K562 (cell line): ENCODE measurements at regions not wholly inside any gene's neighbourhood (a gene's known extent, or its start where the extent isn't known, plus 50 kb on each side); places are given as distances from the start of the nearest gene placed in this dataset.

Experiments used
- ARID1B ChIP-seq: fragments of 450-650 bp; IDR thresholded peaks from 2 replicates; pipeline ENCODE4 v1.6.1; 2016; ENCODE audit warnings: antibody characterized with exemption, mild to moderate bottlenecking, inconsistent platforms
- CHD4 ChIP-seq: fragments of 200-600 bp; sonication (generic); IDR thresholded peaks from 3 replicates; pipeline ENCODE4 v1.6.1; 2012; ENCODE audit warnings: low read depth, mild to moderate bottlenecking, mixed read lengths, low read length, inconsistent platforms; ENCODE audit not compliant: insufficient read depth, insufficient replicate concordance, poor library complexity, severe bottlenecking
- CREB3 ChIP-seq: fragments of 450-650 bp; conservative IDR thresholded peaks from 2 replicates; pipeline ENCODE4 v1.6.1; 2016; ENCODE audit warnings: missing genetic modification characterization, low read depth, mild to moderate bottlenecking, missing compliant biosample characterization, moderate library complexity
- ESRRA ChIP-seq: fragments of 450-650 bp; IDR thresholded peaks from 2 replicates; pipeline ENCODE4 v1.6.1; 2014; ENCODE audit warnings: low read depth, mild to moderate bottlenecking, moderate library complexity, borderline replicate concordance
- ETV5 ChIP-seq: sonication (generic); formaldehyde crosslinking; IDR thresholded peaks from 2 replicates; pipeline ENCODE4 v1.4.0; 2020; ENCODE audit warnings: low read depth, mild to moderate bottlenecking, missing genetic modification reagents
- FIP1L1 ChIP-seq: fragments of 200-400 bp; formaldehyde crosslinking; IDR thresholded peaks from 2 replicates; pipeline ENCODE4 v1.6.1; 2018; ENCODE audit warnings: mild to moderate bottlenecking, low read depth, low read length; ENCODE audit not compliant: poor library complexity, severe bottlenecking
- HBP1 ChIP-seq: fragments of 450-650 bp; formaldehyde crosslinking; IDR thresholded peaks from 2 replicates; pipeline ENCODE4 v1.4.0; 2022; ENCODE audit warnings: missing genetic modification characterization
- HDGF ChIP-seq: fragments of 450-650 bp; IDR thresholded peaks from 2 replicates; pipeline ENCODE4 v1.6.1; 2016
- HMG20B ChIP-seq: fragments of 250-450 bp; sonication (Bioruptor Pico); IDR thresholded peaks from 2 replicates; pipeline ENCODE4 v1.5.0; 2021; ENCODE audit warnings: mild to moderate bottlenecking
- HNRNPUL1 ChIP-seq: fragments of 200-400 bp; formaldehyde crosslinking; IDR thresholded peaks from 2 replicates; pipeline ENCODE4 v1.6.1; 2017; ENCODE audit warnings: low read length
- MLX ChIP-seq, 2 experiments: fragments of 450-650 bp in 1 of 2; sonication (generic) in 1 of 2; formaldehyde crosslinking; conservative IDR thresholded peaks; 2 replicates each; pipeline versions ENCODE4 v1.4.0 to v1.8.1; 2020 to 2022; ENCODE audit warnings: mild to moderate bottlenecking in 1 of 2, missing genetic modification reagents in 1 of 2
- NCOR1 ChIP-seq: fragments of 450-650 bp; IDR thresholded peaks from 2 replicates; pipeline ENCODE4 v1.6.1; 2016; ENCODE audit warnings: mild to moderate bottlenecking, moderate library complexity
- PHB2 ChIP-seq: fragments of 450-650 bp; IDR thresholded peaks from 2 replicates; pipeline ENCODE4 v1.6.1; 2017; ENCODE audit warnings: low read depth
- PPARD ChIP-seq: fragments of 250-450 bp; sonication (Bioruptor Pico); IDR thresholded peaks from 2 replicates; pipeline ENCODE4 v1.8.0; 2022; ENCODE audit warnings: inconsistent platforms, mild to moderate bottlenecking, moderate library complexity
- RUNX1 ChIP-seq: sonication (generic); IDR thresholded peaks from 2 replicates; pipeline ENCODE4 v1.6.1; 2016; ENCODE audit warnings: antibody characterized with exemption, low read depth
- ZBTB17 ChIP-seq: fragments of 450-650 bp; formaldehyde crosslinking; IDR thresholded peaks from 2 replicates; pipeline ENCODE4 v1.4.0; 2020; ENCODE audit warnings: mild to moderate bottlenecking
- ZBTB43 ChIP-seq: sonication (generic); formaldehyde crosslinking; IDR thresholded peaks from 2 replicates; pipeline ENCODE4 v1.8.0; 2023; ENCODE audit warnings: mild to moderate bottlenecking, missing genetic modification reagents
- ZFPM2 ChIP-seq: fragments of 250-450 bp; sonication (Bioruptor Pico); IDR thresholded peaks from 2 replicates; pipeline ENCODE4 v1.5.1; 2022; ENCODE audit warnings: mild to moderate bottlenecking
- ZNF408 ChIP-seq: fragments of 250-450 bp; sonication (Bioruptor Pico); IDR thresholded peaks from 2 replicates; pipeline ENCODE4 v1.4.0; 2020; ENCODE audit warnings: low read depth, mild to moderate bottlenecking, moderate library complexity
- ZNF609 ChIP-seq: sonication (generic); formaldehyde crosslinking; IDR thresholded peaks from 2 replicates; pipeline ENCODE4 v1.8.1; 2023; ENCODE audit warnings: missing genetic modification reagents, mild to moderate bottlenecking, borderline replicate concordance
- ZNF778 ChIP-seq: fragments of 450-650 bp; formaldehyde crosslinking; IDR thresholded peaks from 2 replicates; pipeline ENCODE4 v1.4.0; 2020; ENCODE audit warnings: mild to moderate bottlenecking, moderate library complexity

GRCh38 chr3:152205097-152205593, 63.6 kb upstream of the MBNL1 start (continued):
- TF ChIP-seq CREB3 (tag) (no peak), ZBTB17 (CRISPR knock-in tag) (0 out of 2 replicates have a peak, but pooled peaks have one; percentile 22), ZNF408 (no peak), ZNF778 (no peak), ESRRA (peak; percentile 56; the same call in 1 of the 2 replicates), PPARD (CRISPR knock-in tag) (no peak), ZBTB43 (CRISPR knock-in tag) (no peak), NCOR1 (no peak), FIP1L1 (no peak), HNRNPUL1 (no peak), ARID1B (no peak), RUNX1 (no peak), PHB2 (no peak), HBP1 (CRISPR knock-in tag) (no peak), ZFPM2 (no peak), MLX (CRISPR knock-in tag; conservative IDR thresholded peaks at IDR 0.05) (no peak), HDGF (peak; percentile 42; the same call in 1 of the 2 replicates), ZNF609 (CRISPR knock-in tag) (no peak), HMG20B (CRISPR knock-in tag) (no peak), ETV5 (CRISPR knock-in tag) (no peak), CHD4 (peak; percentile 15)
